NT2/D1 (cell line): ENCODE measurements at regions not wholly inside any gene's neighbourhood (a gene's known extent, or its start where the extent isn't known, plus 50 kb on each side); places are given as distances from the start of the nearest gene placed in this dataset.

Experiments
- DNase-seq: peaks from one replicate; pipeline ENCODE4 v3.0.0-alpha.2; 2011; ENCODE audit warnings: low read depth, low spot score
- H3K27me3 ChIP-seq: 2 replicates; pipeline ENCODE4 v1.6.0; 2011; ENCODE audit warnings: mild to moderate bottlenecking; ENCODE audit not compliant: insufficient read length, insufficient read depth
- H3K36me3 ChIP-seq: 2 replicates; pipeline ENCODE4 v1.6.1; 2011; ENCODE audit warnings: mild to moderate bottlenecking, low read length, mixed read lengths; ENCODE audit not compliant: insufficient read depth, insufficient read length
- H3K4me1 ChIP-seq: 2 replicates; pipeline ENCODE4 v1.5.1; 2011; ENCODE audit not compliant: insufficient read depth, insufficient read length
- H3K4me3 ChIP-seq: 2 replicates; pipeline ENCODE4 v1.5.1; 2011; ENCODE audit warnings: low read depth; ENCODE audit not compliant: insufficient read length
- H3K9ac ChIP-seq: 2 replicates; pipeline ENCODE4 v1.6.0; 2011; ENCODE audit warnings: low read depth; ENCODE audit not compliant: insufficient read length
- H3K9me3 ChIP-seq: 2 replicates; pipeline ENCODE4 v1.5.1; 2011; ENCODE audit warnings: mild to moderate bottlenecking, low read length; ENCODE audit not compliant: insufficient read depth
- SUZ12 ChIP-seq: IDR thresholded peaks from 2 replicates; pipeline ENCODE4 v1.6.1; 2011; ENCODE audit not compliant: insufficient read length, insufficient read depth; ENCODE audit errors: extremely low read depth
- YY1 ChIP-seq: IDR thresholded peaks from 2 replicates; pipeline ENCODE4 v1.6.1; 2011; ENCODE audit not compliant: insufficient read length, insufficient read depth
- ZNF274 ChIP-seq: IDR thresholded peaks from 2 replicates; pipeline ENCODE4 v1.6.1; 2011; ENCODE audit warnings: mild to moderate bottlenecking, low read depth, low read length

DNA sequence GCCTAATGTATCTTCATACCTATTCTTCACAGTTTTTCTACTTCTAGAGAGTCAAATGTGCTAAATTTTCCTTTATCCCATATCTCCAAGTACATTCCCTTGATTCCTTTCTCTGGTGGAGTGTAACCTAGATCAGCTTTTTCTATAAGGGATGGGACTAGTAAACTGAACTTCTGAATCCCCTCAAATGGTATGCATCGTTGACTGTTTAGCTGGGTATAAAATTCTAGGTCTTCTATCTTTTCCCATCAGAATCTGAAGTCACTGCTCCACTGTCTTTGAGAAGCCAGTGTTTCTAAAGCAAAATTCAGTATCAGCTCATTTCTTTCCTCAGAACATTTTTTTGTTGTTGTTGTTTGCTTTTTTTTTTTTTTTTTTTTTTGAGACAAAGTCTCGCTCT is 1256.8 kb downstream of the BRD1 start:
- H3K36me3 ChIP-seq, result no peaks in the 10 kb centered on the region
- H3K9me3 ChIP-seq, result peaks cover 58% of the 10 kb centered on the region
- TF ChIP-seq YY1, result no peak
- no peak for TF ChIP-seq SUZ12
- TF ChIP-seq ZNF274, result no peak
- no peak for DNase-seq
- H3K9ac ChIP-seq, result no peak overlapping the region
- H3K4me1 ChIP-seq, result no peaks in the 10 kb centered on the region
- no peaks in the 10 kb centered on the region for H3K27me3 ChIP-seq
- no peak overlapping the region for H3K4me3 ChIP-seq

DNA sequence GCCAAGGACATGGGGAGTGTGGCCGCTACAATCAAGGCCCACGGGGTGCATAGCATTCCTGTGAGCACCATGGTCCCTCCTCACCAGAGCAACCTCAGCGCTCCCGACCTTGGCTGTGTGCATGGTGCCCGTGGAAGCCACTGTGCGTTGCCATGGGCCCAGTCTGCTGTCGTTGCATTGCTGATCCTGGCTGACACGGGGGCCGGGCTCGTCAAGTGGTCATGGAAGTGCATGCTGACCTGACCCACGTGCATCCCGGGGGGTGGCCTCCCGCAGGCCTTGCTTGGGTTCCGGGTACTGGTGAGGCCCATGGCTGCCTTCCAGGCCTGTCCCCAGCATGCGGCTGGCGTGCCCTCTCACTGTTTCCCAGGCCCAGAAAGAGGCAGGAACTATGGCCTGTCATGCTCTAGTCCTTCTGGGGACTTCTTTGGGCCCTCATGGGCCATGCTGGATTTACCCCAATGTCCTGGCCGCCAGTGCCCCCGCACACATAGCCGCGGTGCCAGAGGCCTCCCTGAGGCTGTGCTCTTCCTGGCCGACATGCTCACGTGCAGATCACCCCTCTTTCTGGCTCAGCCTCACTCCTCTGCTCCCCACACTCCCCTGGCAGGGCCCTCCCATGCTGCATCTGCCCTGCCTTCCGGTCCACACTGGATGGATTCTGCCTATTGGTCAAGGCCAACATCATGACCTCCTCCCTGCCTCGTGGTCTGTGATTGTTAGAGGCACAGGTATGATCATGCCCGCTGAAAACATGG is 1258.0 kb downstream of the BRD1 start:
- Histone ChIP-seq H3K4me1 (no peaks in the 10 kb centered on the region), H3K4me3 (no peak overlapping the region), H3K36me3 (no peaks in the 10 kb centered on the region), H3K27me3 (no peaks in the 10 kb centered on the region), H3K9ac (no peak overlapping the region), H3K9me3 (peaks cover 54% of the 10 kb centered on the region)
- no peak for TF ChIP-seq YY1
- TF ChIP-seq SUZ12, result no peak
- no peak for TF ChIP-seq ZNF274
- no peak for DNase-seq

DNA sequence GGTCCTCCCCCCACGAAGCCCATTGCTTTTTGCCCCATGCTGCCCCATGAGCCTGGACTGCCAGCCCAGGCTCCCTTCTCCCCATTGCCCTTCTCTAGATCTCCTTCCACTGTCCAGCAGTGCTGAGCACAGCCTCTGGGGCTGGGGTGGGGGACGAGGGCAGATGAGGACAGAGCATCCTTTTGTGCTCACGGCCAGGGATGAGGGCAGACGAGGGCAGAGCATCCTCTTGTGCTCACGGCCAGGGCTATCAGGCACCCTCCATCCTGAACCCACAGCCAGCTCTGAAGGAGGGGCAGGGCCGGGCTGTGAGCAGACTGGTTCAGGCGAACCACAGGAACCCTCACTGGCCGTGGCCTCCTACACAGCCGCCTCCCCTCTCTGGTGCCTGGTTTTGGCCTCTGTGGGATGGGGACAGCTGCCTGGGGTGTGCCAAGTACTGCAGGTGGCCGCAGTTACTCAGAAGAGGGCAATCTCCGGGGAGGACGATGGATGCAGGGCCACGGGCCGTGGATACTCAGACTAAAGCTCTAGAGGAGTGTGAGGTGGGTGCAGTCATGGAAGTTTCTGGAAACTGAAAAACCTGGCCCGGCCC is 1258.8 kb downstream of the BRD1 start:
- Histone ChIP-seq H3K27me3 (no peaks in the 10 kb centered on the region), H3K4me1 (no peaks in the 10 kb centered on the region), H3K9me3 (peaks cover 46% of the 10 kb centered on the region)

DNA sequence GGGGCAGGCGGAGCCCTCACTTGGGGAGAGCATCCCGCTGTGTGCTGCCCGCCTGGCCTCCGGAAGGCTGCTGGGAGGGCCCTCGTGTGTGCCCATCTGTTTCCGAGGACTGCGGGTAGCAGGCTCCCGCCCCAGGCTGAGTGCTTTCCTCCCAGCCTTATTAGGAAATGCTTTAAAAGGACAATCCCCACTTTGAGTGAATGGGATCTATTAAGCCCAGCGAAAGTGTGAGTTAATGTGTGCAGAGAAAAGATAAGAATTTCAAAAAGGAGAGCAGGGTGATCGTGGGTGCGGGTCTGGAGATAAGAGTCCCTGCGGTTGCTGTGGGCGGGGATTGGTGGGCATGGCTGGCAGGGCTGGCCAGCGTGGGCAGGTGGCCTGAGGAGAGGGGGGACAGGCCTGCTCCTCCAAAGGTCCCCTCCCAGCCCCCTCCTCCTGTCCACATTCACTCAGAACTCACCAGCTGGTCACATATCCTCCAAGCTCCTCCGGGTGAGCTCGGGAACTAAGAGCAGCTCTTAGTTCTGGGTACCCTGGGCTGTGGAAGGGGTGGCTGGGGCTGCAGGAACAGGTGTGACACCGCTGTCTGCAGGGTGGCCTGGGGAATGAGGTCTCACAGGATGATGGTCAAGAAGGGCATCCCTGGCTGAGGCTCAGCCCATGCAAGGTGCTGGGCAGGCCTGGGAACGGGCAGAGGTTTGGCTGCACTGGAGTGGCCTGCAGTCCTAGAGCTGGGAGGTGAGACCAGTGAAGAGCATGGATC is 1260.3 kb downstream of the BRD1 start:
- no peaks in the 10 kb centered on the region for H3K4me1 ChIP-seq
- H3K27me3 ChIP-seq, result no peaks in the 10 kb centered on the region
- H3K9ac ChIP-seq, result no peak overlapping the region
- H3K9me3 ChIP-seq, result peaks cover 38% of the 10 kb centered on the region
- no peak overlapping the region for H3K4me3 ChIP-seq
- H3K36me3 ChIP-seq, result no peaks in the 10 kb centered on the region
- TF ChIP-seq SUZ12 (no peak), ZNF274 (no peak), YY1 (no peak)
- DNase-seq, result no peak

More for the DNA sequence above, 1258.8 kb downstream of the BRD1 start:
- Histone ChIP-seq H3K9ac (no peak overlapping the region), H3K4me3 (no peak overlapping the region), H3K36me3 (no peaks in the 10 kb centered on the region)
- no peak for DNase-seq
- TF ChIP-seq SUZ12 (no peak), YY1 (no peak), ZNF274 (no peak)

DNA sequence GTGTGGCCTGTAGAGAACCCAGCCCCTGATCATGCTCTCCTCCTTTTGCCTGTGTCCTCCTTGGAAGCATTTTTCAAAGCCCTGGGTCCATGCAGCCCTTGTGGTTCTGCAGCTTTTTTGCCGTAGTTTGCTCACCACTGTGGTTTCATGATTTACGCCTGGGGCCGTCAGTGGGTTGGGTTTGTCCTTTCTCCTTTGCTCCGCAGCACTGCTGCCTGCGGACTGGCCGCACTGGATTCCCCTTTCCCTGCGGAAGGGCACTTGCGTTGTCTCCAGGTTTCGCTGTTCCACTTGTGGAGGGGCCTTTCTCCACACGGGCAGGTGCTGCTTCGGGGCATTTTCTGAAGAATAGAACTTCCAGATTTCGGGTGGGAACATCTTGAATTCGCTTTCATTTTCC is 1260.9 kb downstream of the BRD1 start:
- Histone ChIP-seq H3K9me3 (peaks cover 31% of the 10 kb centered on the region), H3K36me3 (no peaks in the 10 kb centered on the region), H3K9ac (no peak overlapping the region), H3K4me3 (no peak overlapping the region), H3K4me1 (no peaks in the 10 kb centered on the region), H3K27me3 (no peaks in the 10 kb centered on the region)
- TF ChIP-seq SUZ12, result no peak
- no peak for TF ChIP-seq YY1
- no peak for TF ChIP-seq ZNF274
- no peak for DNase-seq

DNA sequence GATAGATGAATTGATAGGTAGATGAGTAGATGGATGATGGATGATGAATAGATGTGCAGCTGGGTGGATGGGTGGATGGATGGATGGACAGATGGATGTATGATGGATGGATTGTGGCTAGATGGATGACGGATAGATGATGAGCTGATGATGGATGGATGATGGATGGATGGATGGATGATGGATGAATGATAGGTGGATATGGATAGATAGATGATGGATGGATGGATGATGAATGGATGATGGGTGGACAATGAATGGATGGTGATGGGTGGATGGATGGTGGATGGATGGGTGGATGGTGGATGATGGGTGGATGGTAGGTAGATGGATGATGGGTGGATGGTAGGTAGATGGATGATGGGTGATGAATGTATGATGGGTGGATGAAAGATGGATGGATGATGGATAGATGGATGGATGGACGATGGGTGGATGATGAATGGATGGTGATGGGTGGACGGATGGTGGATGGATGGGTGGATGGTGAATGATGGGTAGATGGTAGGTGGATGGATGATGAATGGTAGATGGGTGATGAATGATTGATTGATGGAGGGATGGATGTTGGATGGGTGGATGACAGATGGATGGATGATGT is 1261.7 kb downstream of the BRD1 start:
- DNase-seq, result no peak
- Histone ChIP-seq H3K9ac (no peak overlapping the region), H3K27me3 (no peaks in the 10 kb centered on the region), H3K9me3 (peaks cover 25% of the 10 kb centered on the region), H3K4me3 (no peak overlapping the region), H3K4me1 (no peaks in the 10 kb centered on the region), H3K36me3 (no peaks in the 10 kb centered on the region)
- TF ChIP-seq YY1 (no peak), ZNF274 (no peak), SUZ12 (no peak)

DNA sequence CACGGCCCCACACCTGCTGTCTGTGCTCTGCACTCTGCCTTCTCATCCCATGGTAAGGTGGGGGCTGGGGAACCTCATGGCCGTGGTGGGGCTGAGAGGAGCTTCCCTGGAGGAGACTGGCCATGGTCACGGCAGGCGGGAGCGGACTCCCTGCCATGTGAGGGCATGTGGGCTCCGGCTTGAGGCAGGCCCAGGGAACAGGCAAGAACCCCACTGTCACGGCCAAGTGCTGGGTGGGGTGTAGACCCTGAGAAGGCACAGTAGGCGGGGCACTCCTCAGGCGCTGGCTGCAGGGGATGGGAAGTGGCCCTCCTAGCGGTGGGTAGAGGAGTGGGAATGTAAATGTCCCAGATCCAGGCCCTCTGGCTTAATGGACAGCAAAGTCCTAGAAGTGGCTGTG is 1262.7 kb downstream of the BRD1 start:
- Histone ChIP-seq H3K9me3 (peaks cover 15% of the 10 kb centered on the region; the same call in 1 of the 2 replicates), H3K4me1 (no peaks in the 10 kb centered on the region), H3K27me3 (no peaks in the 10 kb centered on the region), H3K9ac (no peak overlapping the region), H3K4me3 (no peak overlapping the region), H3K36me3 (no peaks in the 10 kb centered on the region)
- TF ChIP-seq ZNF274 (no peak), YY1 (no peak), SUZ12 (no peak)
- no peak for DNase-seq
